ENCODE measurements at regions not wholly inside any gene's neighbourhood (a gene's known extent, or its start where the extent isn't known, plus 50 kb on each side); places are given as distances from the start of the nearest gene placed in this dataset.

- no peak overlapping the region for H3K4me3 ChIP-seq (ENCODE audit: low read depth in 1 of 3, low read length in 3 of 3)
- DNase-seq (ENCODE audit: low spot score) = no peak
- H3K27ac ChIP-seq (ENCODE audit: low read depth in 1 of 2, low read length in 2 of 2) = no peak overlapping the region
- no peaks in the 10 kb centered on the region for H3K4me1 ChIP-seq (ENCODE audit: control insufficient read depth in 4 of 4, insufficient read depth in 4 of 4, low read length in 3 of 4)
- no peaks in the 10 kb centered on the region for H3K27me3 ChIP-seq (ENCODE audit: control insufficient read depth in 4 of 4, insufficient read depth in 4 of 4, low read length in 3 of 4)
- 87% methylated on average over 2 of the region's 2 CpGs for WGBS
- H3K9me3 ChIP-seq (ENCODE audit: control insufficient read depth in 4 of 4, low read length in 3 of 4) = no peaks in the 10 kb centered on the region
- TF ChIP-seq REST (IDR thresholded peaks at IDR 0.05) (no peak), JUND (IDR thresholded peaks at IDR 0.05) (no peak), FOXA2 (IDR thresholded peaks at IDR 0.05) (no peak), FOXA1 (IDR thresholded peaks at IDR 0.05) (no peak), RAD21 (IDR thresholded peaks at IDR 0.05) (no peak), ATF3 (IDR thresholded peaks at IDR 0.05) (no peak), YY1 (IDR thresholded peaks at IDR 0.05) (no peak), CTCF (IDR thresholded peaks at IDR 0.05; ENCODE audit: low read depth, low read length, missing input control) (no peak), GABPA (IDR thresholded peaks at IDR 0.05 in 1 of 2, conservative IDR thresholded peaks at IDR 0.05 in 1 of 2) (no peak), SP1 (IDR thresholded peaks at IDR 0.05) (no peak), NR2F2 (IDR thresholded peaks at IDR 0.05) (no peak), EGR1 (IDR thresholded peaks at IDR 0.05; ENCODE audit: low read depth in 2 of 2) (no peak), RXRA (IDR thresholded peaks at IDR 0.05) (no peak), HNF4A (conservative IDR thresholded peaks at IDR 0.05) (no peak), TAF1 (conservative IDR thresholded peaks at IDR 0.05) (no peak), HNF4G (IDR thresholded peaks at IDR 0.05) (no peak)
- TF ChIP-seq, protein P1, sequence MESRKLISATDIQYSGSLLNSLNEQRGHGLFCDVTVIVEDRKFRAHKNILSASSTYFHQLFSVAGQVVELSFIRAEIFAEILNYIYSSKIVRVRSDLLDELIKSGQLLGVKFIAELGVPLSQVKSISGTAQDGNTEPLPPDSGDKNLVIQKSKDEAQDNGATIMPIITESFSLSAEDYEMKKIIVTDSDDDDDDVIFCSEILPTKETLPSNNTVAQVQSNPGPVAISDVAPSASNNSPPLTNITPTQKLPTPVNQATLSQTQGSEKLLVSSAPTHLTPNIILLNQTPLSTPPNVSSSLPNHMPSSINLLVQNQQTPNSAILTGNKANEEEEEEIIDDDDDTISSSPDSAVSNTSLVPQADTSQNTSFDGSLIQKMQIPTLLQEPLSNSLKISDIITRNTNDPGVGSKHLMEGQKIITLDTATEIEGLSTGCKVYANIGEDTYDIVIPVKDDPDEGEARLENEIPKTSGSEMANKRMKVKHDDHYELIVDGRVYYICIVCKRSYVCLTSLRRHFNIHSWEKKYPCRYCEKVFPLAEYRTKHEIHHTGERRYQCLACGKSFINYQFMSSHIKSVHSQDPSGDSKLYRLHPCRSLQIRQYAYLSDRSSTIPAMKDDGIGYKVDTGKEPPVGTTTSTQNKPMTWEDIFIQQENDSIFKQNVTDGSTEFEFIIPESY (IDR thresholded peaks at IDR 0.05) = no peak
- TF ChIP-seq, protein P2, sequence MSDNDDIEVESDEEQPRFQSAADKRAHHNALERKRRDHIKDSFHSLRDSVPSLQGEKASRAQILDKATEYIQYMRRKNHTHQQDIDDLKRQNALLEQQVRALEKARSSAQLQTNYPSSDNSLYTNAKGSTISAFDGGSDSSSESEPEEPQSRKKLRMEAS (IDR thresholded peaks at IDR 0.05) = no peak
- no peaks in the 10 kb centered on the region for H3K36me3 ChIP-seq (ENCODE audit: control insufficient read depth in 4 of 4, insufficient read depth in 3 of 4, low read depth in 1 of 4, low read length in 3 of 4)
- no peak overlapping the region for H3K9ac ChIP-seq (ENCODE audit: low read depth in 1 of 2, low read length in 2 of 2)
These were observed 103.5 kb upstream of the CCDC54 start for GRCh38 chr3:107273771-107274170.

All from liver (tissue), 8 donors.